ENCODE measurements at regions not wholly inside any gene's neighbourhood (a gene's known extent, or its start where the extent isn't known, plus 50 kb on each side); places are given as distances from the start of the nearest gene placed in this dataset.
A peak's percentile ranks its signal among the peaks of the same experiment; 100 is the strongest.

DNA sequence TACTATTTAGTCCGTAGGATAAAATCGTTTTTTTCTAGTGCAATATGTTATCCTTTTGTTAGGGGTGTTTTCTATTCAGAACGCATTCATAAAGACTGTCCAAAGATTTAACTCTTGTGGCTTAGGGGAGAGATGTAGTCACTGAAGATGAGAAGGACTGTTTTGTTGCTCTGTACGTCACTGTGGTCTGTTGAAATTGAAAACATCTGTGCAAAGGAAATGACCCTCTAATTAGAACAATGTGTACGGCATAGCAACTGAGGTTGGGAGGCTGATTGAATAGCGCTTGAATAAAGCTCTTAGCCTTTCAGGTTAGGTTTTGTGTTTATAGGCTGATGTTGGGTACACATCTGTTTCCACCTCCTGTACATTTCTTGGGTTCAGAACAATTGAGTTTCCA, 453.4 kb upstream of the AKR1E2 start:
- DNase-seq = no peak
- intact Hi-C loops (cut with DNase I) = no loop called here

DNA sequence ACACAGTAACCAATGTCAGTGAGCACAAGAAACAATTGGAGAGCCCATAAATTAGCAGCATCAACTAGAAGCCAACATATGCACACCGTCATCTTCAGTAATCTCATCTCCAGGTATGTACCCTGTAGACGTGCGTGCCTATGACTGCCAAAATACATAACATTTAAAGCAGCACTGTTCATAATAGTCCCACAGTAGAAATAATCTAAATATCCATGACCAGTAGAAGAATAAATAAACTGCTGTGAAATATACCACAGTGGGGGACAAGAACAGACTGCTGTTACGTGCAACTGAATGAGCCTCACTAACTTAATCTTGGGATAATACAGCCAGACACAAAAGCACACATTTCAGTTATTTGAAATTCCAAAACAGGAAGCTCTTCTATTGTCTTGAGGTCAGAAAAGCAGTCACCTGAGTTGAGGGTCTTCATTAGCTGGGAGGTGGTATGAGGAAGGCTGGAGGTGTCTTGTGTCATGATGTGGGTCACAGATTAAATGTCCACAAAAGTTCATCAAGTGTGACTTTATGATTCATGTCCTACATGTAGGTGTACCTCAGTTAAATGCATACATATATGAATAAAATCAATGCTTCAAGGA, 454.2 kb upstream of the AKR1E2 start:
- intact Hi-C loops (cut with DNase I) = no loop called here
- DNase-seq = no peak

DNA sequence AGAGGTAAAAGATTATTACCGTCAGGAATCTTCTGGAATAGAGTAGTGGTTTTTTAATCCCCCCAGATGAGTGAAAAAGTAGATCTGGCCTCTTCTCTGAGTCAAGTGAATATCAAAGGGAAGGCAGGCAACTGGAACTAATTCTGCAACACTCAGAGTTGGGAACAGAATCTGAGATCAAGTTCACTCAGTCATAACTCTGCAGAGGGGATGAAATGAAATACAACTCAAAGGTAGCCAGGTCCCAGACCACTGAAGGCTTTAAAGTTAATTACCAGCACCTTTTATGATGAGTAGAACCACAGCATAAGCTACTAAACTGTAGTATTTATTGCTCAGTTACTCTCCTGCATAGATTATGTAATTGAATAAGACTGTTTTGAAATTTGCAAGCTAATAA, 455.6 kb upstream of the AKR1E2 start:
- intact Hi-C loops (cut with DNase I) = no loop called here
- no peak for DNase-seq

DNA sequence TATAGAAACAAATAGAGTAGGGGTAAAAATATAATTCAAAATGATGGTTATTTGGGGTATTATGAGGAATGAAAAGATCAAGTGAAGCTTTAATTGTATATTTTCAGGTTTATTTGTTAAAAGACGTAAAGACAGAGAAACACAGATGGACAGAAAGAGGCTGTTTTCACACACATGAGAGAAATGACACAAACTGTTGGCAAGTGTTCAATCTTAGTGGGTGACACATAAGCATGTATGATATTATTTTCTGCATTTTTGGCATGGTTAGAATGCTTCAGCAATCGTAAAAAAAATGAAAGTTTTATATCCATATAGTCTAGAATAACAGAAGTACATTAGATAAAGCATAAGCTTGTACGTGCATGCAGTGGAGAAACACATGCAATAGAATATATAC, 464.4 kb upstream of the AKR1E2 start:
- intact Hi-C loops (cut with DNase I) = no loop called here
- DNase-seq = no peak

DNA sequence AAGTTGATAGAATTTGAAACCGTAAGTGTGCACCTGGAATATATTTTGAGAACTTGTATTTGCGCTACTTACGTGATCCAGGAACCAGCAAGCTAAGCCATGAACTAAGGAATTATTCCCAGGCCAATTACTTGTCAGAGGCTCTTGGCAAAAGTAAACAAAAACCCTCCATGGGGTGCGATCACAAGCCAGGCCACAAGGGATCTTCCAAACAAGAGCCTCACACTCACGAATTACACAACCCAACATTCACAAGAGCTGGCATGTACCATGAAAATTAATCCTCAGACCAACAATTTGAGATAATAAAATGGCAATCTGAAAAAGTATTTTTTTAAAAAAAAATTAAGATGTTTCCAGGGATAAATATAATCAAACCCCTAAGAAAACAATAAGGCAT, 467.0 kb upstream of the AKR1E2 start:
- intact Hi-C loops (cut with DNase I) = no loop called here

DNA sequence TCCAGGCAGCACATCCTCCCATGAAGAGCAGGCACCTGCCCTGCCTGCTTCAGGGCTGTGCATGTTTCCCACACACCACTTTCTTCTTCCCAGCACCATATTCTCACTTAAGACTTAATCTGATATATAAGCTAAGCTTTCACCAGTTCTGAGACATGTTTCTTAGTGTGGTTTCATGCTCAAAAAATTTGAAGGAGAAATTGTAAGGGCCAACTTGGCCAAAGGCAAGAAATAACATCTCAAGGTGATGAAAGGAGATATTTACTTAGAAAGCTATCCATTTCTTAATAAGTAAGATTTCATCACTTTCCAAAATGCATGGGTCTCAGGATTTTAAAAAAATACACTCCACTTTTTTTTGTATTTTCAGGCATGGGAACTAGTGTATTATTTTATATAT, 468.1 kb upstream of the AKR1E2 start:
- no peak for DNase-seq
- intact Hi-C loops (cut with DNase I) = no loop called here

More for the DNA sequence above, 467.0 kb upstream of the AKR1E2 start:
- no peak for DNase-seq

DNA sequence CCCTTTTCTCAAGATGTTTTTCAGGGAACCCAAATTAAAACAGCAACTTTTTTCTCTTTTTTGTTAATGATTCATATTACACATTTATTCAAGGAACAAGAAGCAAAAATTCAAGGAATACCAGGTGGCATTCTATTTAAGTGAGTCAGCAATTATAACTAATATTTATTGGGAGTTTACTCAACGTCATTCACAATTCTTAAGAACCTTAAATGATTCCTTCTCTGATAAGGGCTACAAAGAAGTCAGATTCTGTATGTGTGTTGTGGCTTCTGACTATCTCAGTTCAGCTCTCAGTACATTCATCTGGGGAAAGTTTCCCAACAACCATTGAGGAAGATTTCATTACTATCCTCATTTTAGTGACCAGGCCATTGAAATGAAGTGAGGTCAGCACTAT, 470.7 kb upstream of the AKR1E2 start:
- DNase-seq = no peak
- intact Hi-C loops (cut with DNase I) = no loop called here

DNA sequence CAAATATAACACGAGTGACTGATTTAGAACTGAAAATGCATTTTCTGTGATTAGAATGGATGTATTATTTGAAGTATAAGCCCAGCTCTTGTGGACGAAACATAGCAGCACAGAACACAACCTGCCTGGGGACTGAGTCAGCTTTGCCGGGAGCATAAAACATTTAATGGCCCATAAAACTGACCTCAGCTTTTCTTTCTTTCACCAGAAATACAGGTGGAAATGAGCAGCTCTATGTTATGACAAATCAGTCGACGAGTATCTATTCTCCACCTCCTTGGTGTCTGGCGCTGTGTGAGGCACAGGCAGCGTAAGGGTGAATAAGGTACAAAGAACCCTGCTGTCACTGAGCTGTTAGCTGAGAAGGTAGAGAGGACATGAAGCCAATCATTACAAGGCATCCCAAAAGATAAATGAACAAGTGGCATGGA, 471.6 kb upstream of the AKR1E2 start:
- DNase-seq = no peak
- intact Hi-C loops (cut with DNase I) = no loop called here

DNA sequence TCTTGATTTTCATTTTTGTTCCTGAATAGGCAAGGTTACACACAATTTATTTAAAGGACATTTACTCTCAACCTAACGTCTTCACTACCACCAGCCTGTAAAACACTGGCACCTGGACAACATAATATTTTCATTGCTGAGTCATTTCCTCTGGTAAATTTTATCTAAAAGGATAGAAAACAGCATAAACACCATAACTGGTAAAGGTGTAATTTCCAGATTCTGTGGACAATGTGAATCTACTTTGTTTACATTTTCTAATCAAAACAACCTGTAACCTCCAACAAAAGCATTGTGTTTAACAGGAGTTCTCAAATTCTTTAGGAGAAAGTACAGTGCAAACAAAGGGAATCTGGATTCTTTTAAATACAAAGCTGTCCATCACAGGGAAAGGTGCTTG, 472.0 kb upstream of the AKR1E2 start:
- DNase-seq = no peak
- intact Hi-C loops (cut with DNase I) = no loop called here

DNA sequence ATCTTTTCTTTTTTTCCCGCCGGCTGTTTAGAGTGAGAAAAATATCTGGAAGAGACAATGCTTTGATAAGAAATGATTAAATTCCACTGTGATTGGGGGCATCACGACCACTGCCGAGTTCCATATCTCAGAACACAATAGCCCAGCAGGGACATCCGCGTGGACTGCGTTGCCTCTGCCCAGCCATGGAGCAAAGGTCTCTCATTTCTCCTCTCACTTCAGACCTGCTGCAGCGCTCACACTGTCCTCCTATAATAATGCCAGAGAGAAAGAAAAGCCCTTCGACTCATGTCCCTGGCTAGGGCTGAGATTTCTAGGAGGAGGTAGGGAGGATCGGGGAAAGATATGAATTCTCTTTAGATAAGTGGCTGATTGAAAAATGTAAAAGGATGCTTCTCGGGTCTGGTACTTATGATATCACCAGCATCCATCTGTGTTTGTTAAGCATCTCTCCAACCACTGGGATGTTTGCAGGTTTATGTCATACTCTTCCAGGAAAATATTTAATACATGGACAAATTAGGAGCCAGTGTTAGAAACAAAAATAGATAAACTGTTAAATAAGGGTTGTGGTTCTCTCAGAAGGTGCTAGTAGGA, 472.9 kb upstream of the AKR1E2 start:
- intact Hi-C loops (cut with DNase I) = no loop called here
- DNase-seq = peak in 1 of 10 donors; percentile 53

DNA sequence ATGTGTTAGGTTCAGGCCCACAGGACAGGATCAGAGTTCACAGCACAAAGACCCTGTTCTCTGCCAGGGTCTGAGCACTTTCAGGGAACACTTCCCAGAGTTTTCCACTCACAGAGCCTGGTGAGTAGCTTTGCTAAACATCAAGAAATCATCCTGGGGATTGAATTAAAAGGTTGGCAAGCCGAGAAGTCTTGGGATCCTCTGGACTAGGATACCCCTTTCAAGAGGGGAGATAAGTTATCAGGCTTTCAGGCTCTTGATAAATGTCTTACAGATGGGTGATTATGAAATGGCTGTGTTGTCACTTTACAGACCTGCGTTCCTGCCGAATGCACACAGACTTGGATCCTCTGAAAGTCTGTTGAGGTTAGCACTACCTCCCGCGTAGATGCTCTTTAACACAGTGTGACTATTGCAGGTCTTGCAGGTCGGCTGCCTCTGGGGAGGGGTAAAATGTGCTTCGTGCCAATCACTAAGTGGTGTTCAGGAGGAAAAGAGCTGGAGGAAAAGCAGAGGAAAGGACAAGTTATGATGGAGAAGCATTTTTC, 473.5 kb upstream of the AKR1E2 start:
- intact Hi-C loops (cut with DNase I) = no loop called here
- no peak for DNase-seq

DNA sequence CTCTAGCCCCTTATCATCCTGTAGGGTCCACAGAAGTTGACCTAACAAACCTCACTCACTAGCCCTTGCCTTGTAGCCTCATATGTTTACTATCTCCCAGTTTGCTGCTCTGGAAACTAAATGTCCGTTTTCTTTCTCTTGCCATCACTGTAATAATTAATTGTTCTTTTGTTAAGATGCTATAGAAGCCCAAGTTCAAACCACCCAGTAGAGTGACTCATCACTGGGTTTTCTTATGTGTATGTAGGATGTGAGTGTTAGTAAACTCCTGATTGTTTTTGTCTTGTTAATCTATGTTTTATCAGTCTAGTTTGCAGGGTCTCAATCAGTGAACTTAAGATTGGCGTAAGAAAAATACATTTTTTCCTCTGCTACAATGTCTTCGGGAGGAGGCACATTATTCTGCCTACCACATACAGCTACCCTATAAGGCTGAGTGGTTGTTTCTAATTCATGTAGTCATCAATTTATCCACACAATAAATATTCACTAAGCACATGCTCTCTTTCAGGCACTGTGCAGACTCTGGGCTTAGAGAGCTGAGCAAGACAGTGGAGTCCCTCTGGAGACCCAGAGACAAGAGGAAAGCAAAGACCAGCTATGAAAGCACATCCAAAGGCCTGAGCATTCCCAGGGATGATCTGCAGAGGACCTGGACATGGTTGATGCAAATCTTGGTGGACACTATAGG, 474.1 kb upstream of the AKR1E2 start:
- no peak for DNase-seq
- intact Hi-C loops (cut with DNase I) = no loop called here

DNA sequence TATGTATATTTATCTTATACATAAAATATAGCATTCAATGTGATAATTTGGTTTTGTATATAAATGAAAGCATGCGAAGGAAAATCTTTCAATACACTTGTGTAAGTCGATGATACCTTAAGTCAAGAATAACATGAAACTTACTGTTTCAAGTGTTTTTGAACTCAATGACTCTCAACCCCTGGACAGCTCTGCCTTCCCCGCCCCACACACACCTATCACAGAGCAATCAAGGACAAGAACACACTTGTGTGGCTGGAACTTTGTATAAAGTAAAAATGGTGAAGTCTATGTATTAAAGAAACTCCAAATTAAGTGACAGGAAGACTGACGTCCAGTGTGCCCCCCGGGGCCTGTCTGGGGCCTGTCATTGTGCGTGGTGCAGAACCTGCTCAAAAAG, 478.6 kb upstream of the AKR1E2 start:
- no peak for DNase-seq
- intact Hi-C loops (cut with DNase I) = no loop called here

DNA sequence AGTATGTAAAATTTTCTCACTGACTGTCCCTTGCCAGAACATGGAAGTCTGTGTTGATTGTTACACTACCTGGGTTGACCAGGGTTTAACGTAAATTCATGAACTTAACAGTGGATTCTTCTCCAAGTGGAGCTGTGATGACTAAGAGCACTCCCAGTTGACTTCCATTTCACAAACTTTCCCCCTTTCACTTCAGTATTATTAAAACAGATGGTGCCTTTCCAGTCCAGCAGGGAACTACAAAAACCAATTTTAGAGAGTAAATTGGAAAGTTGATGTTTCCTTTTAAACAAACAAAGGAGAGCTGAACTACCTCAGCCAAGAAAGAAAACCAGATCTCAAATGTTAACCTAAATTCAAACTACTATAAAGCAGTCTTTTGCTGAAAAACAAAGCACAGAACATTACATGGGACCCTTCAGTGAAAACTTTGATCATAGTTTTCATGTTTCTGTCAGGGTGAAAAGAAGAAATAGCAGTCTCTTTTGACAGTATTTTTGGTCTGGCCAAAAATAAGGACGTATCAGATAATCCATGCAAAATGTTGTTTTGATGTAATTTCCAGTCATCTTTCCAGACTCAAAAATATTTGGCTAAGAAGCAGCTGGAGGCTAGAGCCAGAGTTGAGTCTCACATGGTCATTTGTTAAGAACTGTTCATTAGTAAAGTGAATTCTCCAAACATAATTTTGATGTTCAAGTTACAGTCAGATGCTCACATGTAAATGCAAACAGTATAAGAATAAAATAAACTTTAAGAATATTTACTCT, 479.9 kb upstream of the AKR1E2 start:
- intact Hi-C loops (cut with DNase I) = no loop called here
- no peak for DNase-seq

DNA sequence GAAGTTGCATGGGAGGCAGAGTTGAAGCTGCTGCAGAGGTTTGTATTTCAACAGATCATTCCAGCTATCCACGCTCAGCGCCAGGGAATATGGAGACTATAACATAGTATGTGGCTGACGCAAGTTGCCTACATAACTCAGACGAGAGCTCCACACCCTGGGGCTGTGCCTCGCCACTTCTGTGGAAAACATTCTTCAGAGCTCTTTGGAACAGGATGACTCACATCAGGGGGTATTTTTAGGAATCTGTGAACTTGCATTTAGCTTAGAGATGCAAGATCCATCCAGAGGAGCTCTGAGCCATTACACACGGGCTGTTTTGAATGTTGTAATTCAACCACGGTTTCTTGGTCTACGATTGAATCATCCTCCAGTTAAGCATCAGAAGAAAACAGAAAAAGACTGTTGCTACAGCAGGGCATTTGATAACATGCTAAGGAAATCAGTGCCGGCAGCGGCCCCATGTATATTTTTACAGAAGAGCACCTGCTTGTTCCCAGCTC, 481.5 kb upstream of the AKR1E2 start:
- intact Hi-C loops (cut with DNase I) = no loop called here
- DNase-seq = peak in 9 of 10 donors; percentile 11 to 94 (median 65)

DNA sequence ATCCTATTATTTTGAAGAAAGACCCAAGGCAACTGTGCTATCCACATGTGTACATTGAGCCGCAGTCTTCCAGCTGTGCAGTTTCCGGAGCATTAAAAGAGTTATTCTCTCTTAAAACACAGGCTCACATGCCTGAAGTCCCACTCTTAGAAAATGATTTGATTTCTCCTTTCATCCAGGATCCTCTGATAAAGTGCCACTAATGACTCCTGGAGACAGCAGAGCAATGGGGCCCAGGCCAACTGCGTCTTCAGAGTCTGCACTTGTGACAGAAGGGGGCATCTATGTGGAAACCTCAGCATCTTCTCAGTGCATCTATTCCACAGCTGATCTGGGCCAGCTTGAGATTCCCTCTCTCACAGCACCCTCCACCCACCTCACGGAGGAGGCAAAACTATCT, 482.1 kb upstream of the AKR1E2 start:
- peak in 1 of 10 donors; percentile 6 for DNase-seq
- intact Hi-C loops (cut with DNase I) = no loop called here

DNA sequence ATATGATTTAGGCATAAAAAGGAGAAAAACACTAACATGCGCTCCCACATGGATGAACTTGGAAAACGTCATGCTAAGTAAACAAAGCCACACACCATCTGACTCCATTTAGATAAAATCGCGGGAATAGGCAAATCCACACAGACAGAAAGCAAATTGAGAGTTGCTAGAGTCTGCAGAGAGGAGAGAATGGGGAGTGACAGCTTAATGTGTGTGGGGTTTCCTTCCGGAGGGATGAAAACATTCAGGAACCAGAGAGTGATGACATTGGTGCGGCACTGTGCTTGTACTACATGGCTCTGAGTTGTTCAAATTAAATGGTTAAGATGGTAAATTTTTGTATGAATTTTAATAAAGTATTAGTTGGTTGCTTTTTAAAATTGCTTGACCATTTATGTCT, 482.9 kb upstream of the AKR1E2 start:
- intact Hi-C loops (cut with DNase I) = no loop called here
- no peak for DNase-seq

DNA sequence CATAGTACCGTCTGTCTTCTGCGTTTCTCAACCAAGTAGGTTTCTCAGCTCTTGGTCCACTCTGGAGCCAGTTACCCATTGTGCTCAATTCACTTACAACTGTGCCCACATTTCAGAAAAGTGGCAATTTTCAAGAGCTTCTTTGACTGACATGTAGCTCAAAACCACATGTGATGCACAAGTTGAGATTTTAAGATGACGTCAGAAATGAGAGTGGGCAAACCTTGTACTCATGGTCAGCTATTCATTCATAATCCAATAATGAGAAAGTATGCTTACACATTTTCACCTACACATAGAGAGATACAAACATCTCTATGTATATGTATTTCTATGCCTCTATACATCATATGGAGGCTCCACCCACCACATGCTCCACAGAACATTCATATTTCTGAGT, 487.2 kb upstream of the AKR1E2 start:
- intact Hi-C loops (cut with DNase I) = no loop called here

DNA sequence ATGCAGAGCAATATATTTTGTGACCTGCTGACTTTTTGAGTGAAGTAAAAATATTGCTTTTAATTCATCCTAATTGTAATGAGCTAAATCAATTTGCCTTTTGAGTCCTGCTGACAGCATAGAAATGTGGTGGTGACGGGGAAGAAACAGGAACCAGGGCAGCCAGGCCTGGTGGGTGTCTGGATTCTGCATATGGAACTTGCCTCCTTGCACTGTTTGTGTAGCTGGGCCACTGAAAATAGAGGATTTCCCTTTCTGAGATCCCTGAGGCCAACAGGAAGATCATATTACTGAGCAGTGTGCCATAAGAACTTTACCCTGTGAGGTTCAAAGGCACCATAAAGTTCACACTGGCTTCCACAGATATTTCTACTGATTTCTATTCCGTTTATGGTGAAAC, 488.4 kb upstream of the AKR1E2 start:
- no peak for DNase-seq
- intact Hi-C loops (cut with DNase I) = no loop called here

More for the DNA sequence above, 487.2 kb upstream of the AKR1E2 start:
- DNase-seq = no peak

DNA sequence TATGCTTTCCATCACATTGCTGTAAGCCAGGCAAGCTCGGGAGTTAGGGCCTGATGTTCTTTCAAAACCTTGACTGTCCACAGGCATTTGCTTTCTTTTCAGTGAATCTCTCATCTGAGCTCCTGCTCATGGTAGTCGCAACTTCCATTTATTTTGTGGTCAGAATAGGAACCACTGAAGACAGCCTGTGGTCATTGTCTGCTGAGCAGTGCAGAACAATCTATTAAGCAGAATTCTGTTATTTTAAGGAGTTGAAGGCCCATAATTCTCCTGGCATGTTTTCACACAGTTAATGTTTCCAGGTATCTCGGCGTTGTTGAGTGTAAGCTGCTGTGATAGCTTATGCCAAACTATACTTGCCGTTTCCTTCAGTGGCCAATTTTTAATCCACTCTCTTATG, 491.1 kb upstream of the AKR1E2 start:
- no peak for DNase-seq
- intact Hi-C loops (cut with DNase I) = no loop called here

DNA sequence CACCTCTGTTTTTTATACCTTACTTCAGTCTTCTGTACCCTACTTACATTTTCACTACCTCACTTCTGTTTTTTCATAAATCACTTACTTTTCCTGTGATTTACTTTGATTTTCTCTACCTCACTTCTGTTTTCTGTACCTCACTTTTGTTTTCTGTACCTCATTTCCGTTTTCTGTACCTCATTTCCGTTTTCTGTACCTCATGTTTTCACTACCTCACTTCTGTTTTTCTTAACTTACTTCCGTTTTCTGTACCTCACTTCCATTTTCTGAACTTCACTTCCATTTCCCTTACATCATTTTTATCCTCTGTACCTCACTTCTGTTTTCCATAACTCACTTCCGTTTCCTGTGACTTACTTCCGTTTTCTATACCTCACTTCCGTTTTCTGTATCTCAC, 492.0 kb upstream of the AKR1E2 start:
- DNase-seq = no peak
- intact Hi-C loops (cut with DNase I) = no loop called here
